ENCODE measurements at regions not wholly inside any gene's neighbourhood (a gene's known extent, or its start where the extent isn't known, plus 50 kb on each side); places are given as distances from the start of the nearest gene placed in this dataset.

DNA sequence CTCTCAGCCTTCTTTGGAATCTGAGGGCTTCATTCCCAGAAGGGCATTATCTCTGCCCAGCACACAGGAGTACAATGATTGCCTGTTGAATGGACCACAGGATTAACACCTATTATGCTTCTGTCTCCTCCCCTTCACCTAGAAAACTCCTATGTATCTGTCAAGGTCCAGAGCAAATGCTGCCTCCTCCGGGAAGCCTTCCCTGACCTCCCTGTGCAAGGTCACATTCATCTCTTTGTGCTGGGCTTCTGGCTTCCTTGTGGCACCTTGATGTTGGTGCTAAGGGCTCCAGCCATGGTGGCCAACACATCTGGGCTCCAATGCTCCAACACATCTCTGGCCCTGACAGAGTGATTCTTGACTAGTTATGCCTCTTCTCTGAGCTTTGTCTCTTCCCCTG lies 49.9 kb upstream of the ATP2B2 start:
- intact Hi-C loops (cut with micrococcal nuclease): no loop called here
- DNase-seq (no peak), ATAC-seq (no peak)

DNA sequence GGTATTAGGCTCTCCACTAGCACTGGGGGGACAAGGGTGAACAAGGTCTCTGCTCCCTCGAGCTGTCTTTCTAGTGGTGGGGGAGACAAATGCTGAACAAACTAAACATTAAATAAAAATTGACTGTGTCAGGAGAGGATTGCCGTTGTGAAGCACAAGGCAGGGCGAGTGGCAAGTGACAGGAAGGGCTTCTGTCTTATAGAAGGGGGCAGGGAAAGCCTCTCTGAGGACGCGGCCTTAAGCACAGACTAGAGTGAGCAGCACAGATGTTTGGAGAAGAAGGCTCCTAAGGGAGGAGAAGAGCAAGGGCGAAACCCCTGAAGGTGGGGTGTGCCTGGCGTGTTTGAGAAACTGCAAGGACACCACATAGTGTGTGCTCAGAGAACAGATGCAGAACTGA lies 50.9 kb upstream of the ATP2B2 start:
- intact Hi-C loops (cut with micrococcal nuclease): no loop called here
- ATAC-seq (no peak), DNase-seq (no peak)

DNA sequence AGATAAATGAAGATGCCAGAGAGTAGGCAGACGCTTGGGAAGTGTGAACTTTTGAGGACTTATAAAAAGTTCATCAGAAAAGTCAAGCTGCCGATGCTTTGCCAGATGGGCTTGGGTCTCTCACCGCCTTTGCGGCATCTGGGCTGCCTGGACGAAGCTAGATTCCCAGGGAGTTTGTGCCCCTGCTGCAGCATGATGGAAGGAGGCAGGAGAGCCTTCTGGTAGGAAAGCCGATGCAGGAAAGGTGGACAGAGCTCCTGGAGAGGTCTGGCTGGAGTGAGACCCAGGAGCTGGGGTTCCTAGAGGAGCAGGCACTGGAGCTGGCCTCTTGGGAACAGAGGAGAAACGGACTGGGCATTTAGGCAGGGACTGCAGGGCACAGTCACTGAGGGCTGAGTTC lies 51.9 kb upstream of the ATP2B2 start:
- intact Hi-C loops (cut with micrococcal nuclease): no loop called here
- DNase-seq (no peak), ATAC-seq (no peak)

DNA sequence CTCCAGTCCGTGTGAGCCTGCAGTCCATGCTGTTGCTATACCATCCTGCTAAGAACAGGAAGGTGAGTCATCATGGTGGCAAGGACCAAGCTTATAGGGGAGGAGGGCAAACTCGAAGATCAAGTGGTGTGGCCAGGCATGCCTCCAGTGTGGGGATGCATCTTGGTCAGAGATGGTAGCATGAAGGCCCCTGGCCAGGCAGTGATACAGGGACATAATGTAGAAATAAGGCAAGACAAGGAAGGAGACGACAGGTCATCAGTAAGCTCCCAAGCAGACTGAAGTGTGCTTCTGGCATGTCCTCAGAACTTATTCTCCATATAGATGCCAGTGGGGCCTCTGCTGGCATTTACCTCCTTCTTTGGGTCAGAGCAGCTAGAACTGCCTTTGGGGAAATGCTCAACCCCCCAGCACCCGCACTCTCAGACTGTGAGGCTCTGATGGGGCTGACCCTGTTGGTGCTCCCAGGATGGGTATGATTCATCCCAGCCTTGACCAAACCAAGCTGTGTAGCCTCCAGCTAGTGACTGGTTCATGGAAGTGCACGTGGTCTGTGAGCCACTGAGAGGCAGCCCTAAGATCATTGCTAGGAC lies 52.5 kb upstream of the ATP2B2 start:
- DNase-seq (no peak), ATAC-seq (no peak)
- intact Hi-C loops (cut with micrococcal nuclease): no loop called here

DNA sequence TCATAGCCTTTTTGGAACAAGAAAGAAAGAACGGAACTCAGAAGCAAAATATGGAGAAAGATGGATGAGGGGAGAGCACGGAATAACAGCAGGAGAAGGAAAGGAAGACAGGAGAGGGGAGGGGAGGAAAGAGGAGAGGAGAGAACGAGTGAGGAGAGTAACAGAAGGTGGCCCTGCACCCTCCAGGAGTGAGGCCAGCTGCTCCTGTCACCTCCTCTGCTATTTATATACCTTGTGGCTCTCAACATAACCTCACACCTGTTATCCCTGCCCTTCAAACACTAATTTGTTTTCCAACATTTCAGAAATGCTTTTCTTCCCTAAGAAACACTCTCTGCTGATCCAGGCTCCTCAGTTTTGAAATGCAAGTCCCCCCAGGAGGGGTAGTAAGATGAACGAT lies 53.4 kb upstream of the ATP2B2 start:
- peak; percentile 78 for ATAC-seq
- DNase-seq: no peak
- intact Hi-C loops (cut with micrococcal nuclease): no loop called here

DNA sequence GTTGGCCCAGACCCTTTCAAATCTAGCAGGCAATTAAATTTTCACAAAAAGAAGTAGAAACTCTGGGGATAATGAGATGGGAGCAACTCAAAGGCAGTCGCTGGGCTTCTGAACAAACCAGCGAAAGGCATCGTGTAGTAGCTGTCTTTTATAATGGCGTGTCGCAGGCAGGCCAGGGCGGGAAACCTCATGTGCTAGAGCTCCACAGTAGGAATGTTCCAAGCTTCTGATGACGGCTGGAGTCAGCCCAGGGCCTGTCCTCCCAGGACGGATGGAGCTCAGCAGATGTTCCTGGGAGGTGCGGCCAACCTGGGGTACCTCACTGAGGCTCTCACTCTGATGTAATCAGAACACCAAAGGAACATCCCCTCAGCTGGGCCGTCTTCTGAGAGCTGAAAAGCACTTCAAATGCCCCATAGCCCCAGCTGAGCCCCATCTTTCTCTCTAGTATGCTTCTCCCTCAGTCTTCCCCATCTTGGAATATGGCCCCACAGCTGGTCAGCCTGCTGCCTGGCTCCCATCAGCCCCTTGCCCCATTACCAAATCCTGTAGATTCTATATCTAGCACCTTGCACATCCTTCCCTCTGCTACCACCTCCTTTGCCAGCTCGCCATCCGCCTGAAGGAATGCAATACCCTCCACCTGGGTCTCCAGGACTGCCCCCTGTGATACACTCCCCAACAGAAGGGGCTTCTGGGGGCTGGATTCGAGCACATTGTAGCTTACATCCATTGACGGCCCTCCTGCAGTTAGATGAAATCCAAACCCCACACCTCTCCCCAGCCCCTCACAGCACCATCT lies 54.9 kb upstream of the ATP2B2 start:
- intact Hi-C loops (cut with micrococcal nuclease): loop anchor here (10.0 kb wide), 1 partner anchor 705 kb away; no protein-coding TSS in a partner anchor
- DNase-seq (no peak), ATAC-seq (no peak)

DNA sequence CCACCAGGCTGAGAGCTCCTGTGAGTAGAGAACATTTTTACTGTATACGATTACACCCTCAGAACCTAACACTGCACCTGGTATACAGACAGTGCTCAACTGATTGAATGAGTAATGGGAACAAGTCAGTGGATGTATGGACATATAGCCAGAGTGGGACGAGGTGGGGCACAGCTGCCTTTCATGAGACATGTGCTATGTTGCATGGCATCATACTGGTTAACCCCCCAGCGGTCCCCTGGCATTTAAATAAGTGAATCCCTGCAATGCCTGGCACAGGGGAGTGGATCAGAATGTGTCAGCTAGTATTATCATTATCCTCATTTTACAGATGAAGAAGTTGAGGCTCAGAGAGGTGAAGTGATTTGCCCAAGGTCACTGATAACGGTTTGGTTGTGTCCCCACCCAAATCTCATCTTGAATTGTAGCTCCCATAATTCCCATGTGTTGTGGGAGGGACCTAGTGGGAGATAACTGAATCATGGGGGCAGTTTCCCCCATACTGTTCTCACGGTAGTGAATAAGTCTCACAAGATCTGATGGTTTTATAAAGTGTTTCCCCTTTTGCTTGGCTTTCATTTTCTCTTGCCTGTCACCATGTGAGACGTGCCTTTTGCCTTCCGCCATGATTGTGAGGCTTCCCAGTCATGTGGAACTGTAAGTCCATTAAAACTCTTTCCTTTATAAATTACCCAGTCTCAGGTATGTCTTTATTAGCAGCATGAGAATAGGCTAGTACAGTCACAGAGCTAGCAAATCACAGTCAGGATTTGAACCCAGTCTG lies 56.0 kb upstream of the ATP2B2 start:
- ATAC-seq: no peak
- DNase-seq: no peak
- intact Hi-C loops (cut with micrococcal nuclease): loop anchor here (10.0 kb wide), 1 partner anchor 703 kb away; no protein-coding TSS in a partner anchor

DNA sequence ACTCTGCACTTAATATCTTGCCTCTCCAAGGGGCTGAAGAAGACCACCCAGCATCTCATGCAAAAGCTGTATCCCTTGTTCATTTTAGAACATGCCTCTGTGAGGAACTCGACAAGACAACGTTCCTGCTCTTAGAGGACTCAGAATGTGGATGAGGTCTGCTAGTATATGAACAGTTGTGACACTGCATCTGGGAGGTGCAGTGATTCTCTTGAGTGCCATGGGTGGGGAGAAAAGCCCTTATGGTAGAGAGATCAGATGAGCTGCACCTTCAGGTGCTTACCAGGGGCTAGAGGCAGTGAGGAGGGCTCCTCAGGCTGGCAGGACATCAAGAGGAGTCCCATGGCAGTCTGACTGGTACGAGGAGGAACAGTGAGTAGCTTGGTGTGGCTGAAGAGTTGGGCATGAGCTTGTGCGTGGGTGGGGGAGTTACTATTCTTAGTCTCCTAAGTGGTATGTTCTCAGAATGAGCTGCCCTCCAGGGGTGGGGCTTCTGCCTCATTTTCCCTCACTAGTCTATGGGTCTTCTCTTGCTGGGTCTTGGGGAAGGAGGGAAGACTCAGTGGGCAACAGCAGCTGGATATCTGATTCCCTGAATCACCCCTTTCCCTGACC lies 56.7 kb upstream of the ATP2B2 start:
- peak; percentile 21 for ATAC-seq
- intact Hi-C loops (cut with micrococcal nuclease): loop anchor here (10.0 kb wide), 1 partner anchor 703 kb away; no protein-coding TSS in a partner anchor
- DNase-seq: no peak

DNA sequence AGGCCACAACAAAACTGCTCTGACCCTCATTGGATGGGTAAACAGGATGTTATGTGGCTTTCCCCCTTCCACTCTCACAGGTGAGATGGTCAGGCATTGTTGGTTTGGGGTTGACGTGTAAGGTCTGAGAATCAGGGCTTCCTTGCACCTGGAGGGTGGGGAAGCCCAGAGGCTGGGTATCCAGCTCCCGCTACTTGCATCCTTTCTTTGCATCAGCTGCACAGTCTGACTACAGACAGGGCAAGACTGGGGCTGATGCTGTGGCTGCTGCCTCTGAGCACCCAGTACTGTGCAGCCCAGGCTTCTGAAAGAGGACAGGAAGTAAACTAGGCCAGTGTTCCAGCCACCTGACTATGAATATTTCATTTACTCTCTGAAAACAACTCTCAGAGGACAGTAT lies 58.0 kb upstream of the ATP2B2 start:
- DNase-seq (no peak), ATAC-seq (no peak)
- intact Hi-C loops (cut with micrococcal nuclease): loop anchor here (10.0 kb wide), 1 partner anchor 701 kb away; no protein-coding TSS in a partner anchor

DNA sequence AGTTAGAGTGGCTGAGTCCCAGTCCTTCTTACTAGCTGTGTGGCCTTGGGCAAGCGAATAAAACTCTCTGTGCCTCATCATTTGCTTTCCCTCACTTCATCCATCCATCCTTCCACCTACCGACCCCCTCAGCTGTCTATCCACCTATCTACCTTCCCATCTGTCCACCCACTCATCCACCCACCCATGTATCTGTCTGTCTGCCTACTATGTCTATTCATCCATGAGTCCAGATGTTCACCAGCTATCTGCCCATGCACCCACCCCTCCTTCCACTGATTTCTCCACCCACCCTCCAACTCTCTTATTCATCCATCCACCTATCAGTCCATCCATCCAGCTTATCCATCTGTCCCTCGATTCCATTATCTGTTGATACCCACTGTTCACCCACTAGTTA lies 60.4 kb upstream of the ATP2B2 start:
- ATAC-seq: no peak
- intact Hi-C loops (cut with micrococcal nuclease): loop anchor here (10.0 kb wide), 1 partner anchor 699 kb away; no protein-coding TSS in a partner anchor

DNA sequence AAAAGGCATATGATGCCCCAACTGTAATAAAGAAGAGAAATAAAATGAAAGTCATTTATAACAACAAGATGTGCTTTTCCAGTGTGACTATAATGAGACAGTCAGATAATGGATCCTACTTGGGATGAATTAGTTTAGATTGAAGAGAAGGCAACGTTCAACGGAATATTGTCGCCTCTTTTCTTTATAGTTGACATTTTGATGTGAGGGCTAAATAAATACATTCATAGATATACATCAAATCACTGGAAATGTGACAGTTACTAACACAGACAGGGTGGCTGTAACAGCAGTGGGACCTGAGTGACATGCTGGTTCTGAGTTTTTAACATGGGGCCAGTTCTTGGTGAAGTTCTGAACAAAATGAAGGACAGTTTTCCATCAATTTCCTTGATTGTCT lies 61.1 kb upstream of the ATP2B2 start:
- DNase-seq: no peak
- ATAC-seq: no peak
- intact Hi-C loops (cut with micrococcal nuclease): loop anchor here (10.0 kb wide), 1 partner anchor 698 kb away; no protein-coding TSS in a partner anchor

More for the DNA sequence above, 60.4 kb upstream of the ATP2B2 start:
- no peak for DNase-seq

DNA sequence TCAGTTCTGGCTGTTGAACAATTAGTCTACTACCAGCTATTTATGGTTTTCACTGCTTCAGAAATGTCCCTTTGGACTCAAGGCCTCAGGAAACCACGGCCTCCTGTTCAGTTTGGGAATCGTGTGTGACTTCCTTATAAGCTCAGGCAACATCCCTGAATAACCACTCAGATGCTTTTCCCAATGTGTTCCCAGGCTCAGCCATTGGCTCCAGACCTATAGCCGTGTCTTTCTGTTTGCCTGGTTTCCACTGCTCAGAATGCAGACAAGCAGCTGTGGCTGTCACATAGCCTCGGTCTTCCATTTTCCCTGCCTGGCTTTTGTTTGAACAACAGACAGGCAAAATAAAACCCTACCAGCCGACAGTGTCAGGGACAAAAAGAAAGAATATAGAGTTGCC lies 63.2 kb upstream of the ATP2B2 start:
- ATAC-seq: no peak
- intact Hi-C loops (cut with micrococcal nuclease): loop anchor here (10.0 kb wide), 1 partner anchor 696 kb away; no protein-coding TSS in a partner anchor
- no peak for DNase-seq

DNA sequence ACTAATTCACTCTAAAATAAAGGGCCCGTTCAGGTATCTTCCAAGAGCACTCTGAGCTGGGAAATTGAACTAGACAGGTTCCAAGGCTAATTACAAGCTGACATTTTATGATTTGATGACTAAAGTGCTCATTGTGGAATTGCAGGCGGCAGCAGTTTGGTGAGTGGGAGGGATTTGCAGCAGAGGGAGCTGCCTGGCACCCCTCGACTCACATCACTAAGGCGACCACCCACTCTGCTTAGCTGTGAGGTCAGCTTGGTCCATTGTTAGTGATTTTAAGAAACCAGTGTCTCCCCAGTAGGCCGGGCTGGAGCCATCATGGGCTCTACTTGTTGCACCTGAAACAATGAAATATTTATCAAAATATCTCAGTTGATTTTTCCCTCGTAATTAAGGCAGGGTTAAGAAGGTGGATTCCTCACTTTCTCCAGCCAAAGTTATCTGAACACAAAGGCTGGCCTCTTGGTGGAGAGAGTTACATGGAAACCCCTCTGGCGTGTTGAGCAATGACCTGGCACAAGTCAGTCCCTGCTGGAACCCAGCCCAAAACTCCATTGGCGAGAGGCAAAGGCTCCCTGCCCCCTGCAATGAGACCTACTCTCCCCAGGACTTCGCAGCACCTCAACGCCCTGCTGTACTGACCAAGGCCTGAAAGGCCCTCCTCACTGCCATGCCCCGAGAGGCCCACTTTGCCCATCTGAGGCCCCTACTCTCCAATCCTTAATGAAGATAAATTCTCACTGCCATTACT lies 65.0 kb upstream of the ATP2B2 start:
- peak; percentile 71 for DNase-seq
- intact Hi-C loops (cut with micrococcal nuclease): no loop called here
- ATAC-seq: peak; percentile 94

DNA sequence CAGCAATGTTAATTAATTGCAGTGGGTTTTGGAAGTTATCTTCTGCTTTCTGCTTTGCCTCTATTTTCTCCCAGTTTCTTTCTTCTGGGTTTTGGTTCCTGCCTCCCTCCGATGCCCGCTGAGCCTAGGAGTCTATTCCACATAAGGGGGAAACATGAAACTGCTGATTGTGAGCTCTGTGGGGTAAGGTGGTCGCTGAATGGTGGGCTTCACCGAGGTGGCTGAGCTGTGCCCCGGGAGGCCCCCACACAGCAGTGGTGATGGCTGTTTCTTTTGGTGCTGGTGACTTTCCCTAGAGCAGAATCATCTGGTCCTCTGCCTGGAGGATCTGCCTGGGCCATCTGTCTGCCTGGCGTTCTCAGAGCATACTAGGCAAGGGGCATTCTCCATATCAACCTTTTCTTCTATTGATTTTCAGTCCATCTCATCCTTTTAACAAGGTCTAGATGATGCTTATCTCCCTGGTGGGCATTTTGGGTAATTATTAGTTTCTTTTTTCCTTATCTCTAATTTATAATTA lies 68.8 kb upstream of the ATP2B2 start:
- DNase-seq (no peak), ATAC-seq (no peak)
- intact Hi-C loops (cut with micrococcal nuclease): no loop called here

DNA sequence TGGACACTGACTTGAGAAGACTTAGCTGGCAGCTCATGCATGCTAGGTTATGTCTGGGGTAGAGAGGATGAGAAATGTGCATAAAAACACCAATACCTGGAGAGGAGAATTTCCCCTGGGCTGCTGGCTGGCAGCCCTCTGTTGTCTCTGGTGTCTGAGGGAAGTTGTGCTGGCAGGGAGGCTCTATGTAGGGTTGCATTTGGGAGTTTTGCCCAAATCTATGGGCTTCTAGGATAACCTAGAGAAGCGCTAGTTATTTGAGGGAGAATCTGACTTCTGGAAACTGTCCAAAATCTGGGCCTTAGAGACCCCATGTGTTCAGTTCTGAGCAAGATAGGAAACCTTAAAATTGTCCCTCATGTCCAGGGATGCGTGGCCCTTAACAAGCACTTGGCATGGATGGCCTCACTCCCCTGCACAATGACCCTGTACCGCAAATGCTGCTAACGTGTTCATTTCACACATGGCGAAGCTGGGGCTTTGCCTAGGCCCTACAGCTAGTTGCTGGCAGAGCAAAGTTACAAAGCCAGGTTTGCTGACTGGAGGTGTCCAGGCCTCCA lies 70.3 kb upstream of the ATP2B2 start:
- DNase-seq: no peak
- no peak for ATAC-seq
- intact Hi-C loops (cut with micrococcal nuclease): no loop called here

DNA sequence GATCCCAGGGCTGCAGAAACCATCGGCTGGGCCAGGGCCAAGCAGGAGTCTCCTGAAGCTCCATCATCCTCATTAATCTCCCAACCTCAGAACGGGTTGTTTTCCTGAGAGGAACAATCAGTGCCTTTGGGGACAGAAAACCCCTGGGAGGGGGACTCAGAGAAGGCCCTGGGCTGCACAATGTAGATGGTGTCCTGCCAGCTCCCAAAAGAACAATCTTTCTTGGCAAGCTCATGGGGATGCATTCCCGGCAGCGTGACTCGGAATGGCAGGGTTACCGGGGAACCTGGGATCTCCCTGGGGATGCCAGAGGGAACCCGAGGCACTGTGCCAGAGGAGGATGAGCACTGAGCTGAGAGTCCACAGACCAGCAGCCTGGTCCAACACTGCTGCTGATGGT lies 72.1 kb upstream of the ATP2B2 start:
- ATAC-seq: peak; percentile 63
- intact Hi-C loops (cut with micrococcal nuclease): no loop called here
- peak; percentile 36 for DNase-seq

DNA sequence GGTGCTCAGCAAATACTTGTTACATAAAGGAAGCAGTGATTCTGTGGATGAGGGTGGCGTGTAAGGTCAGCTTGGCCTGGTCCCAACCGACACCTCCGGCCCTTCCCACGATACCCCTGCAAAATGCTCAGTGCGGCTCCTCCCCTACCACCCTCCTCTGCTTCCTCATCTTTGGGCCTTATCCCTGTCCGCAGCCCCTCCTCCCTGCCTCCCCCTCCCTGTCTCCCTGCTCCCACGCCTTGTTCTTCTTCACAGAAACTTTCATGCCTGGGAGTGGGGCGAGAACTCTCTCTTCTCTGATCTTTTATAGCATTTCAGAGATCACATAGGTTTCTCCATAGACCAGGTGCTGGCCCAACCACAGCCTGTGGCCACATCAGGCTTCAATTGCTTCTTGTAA lies 75.0 kb upstream of the ATP2B2 start:
- ATAC-seq (no peak), DNase-seq (no peak)

DNA sequence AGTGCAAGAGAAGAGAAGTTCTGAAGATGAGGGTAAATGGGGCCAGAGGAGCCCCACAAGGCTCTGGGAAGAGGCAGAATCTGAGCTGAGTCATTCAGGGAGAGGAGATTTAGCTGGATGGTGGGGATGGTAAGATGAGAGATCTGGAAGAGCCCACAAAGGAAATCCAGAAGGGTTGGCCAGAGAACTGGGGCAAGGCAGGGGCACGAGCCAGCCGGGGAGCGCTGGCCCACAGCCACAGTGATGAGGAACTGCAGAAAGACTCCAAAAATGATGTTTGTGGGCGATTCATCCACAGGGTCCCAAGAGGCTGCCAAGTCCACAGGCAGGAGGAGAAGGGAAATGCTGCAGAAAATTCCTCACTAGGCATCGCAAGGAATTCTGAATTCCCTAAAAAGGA lies 75.9 kb upstream of the ATP2B2 start:
- intact Hi-C loops (cut with micrococcal nuclease): no loop called here
- DNase-seq: no peak
- no peak for ATAC-seq

More for the DNA sequence above, 75.0 kb upstream of the ATP2B2 start:
- intact Hi-C loops (cut with micrococcal nuclease): no loop called here

Data from left ventricle myocardium superior (tissue), 1 donor.